ENCODE measurements at regions not wholly inside any gene's neighbourhood (a gene's known extent, or its start where the extent isn't known, plus 50 kb on each side); places are given as distances from the start of the nearest gene placed in this dataset.
"Not testable (repeated sequence)": the region's sequence is repeated elsewhere in the genome, so short reads cannot be mapped to it uniquely, and the experiment has no call there.

- DNase-seq (ENCODE audit: low read depth in 2 of 2), result no peak
Observed at GRCh38 chr2:8252997-8253694, 428.7 kb upstream of the ID2 start.

DNA sequence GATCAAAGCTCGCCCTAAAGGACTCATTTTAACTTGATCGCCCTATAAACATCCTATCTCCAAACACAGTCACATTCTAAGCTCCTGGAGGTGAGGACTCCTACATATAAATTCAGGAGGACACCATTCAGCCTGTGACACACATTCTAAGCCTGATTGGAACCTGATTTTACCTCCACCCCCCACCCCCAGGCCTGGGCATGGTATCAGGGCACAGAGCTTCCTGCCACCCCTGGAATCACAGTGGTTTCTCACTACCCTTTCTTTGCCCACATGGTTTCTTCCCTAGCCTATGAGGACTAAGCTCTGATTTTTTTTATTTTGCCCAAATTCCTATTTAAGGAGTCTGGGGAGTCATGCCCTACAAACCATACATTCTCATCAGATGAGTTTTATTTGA is 428.1 kb upstream of the ID2 start:
- no peak for DNase-seq (ENCODE audit: low read depth in 2 of 2)

GRCh38 chr2:8254214-8254613 is 427.6 kb upstream of the ID2 start:
- DNase-seq (ENCODE audit: low read depth in 2 of 2), result not testable (repeated sequence)

DNA sequence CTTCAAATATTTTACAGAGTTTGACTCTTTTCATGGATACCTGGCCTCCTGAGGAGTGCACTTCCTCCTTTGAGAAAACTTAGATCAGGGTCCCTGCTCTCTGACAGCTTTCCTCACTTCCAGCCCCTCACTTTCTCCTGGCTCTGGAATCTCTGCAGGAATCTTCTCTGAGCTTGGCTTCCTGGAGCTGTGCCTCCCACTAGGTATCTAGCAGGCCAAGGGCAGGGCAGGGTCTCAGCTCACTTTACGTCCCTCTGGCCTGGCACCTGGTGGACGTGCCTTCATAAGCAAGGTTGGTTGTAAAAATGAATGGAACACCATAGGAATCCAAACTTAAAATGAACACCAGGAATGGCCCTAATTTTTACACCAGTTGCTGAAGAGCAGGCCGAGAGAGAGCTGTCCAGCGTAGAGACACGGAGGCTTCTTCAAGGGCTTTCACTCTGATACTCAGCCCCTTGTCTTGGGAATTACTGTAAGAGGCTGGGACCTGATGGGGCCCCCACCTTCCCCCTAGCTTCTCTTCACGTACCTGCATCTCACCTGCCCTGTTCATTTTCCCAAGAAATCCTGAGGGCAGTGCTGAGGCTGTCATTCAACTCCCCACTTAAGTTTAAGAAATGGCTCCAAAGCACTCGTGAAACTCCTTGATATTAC is 426.9 kb upstream of the ID2 start:
- DNase-seq (ENCODE audit: low read depth in 2 of 2), result no peak

DNA sequence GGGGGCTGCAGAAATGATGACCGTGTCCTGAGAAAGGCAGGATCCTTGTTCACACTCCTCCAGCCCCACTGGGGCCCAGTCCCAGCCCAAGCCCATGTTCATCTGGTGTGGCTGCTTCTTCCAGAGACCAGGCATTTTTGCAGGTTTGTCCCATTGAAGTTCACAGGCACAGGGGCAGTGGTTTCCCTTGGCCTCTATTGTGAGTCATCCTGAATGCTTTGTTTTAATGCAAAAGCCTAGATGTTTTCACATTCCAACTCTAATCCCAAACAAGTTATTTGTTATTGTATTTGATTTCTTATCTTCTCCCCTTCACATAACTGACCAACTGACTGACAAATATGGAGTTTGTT is 426.4 kb upstream of the ID2 start:
- DNase-seq (ENCODE audit: low read depth in 2 of 2), result no peak

- no peak for DNase-seq (ENCODE audit: low read depth in 2 of 2)
Observed at GRCh38 chr2:8256905-8257304, 425.0 kb upstream of the ID2 start.

- no peak for DNase-seq (ENCODE audit: low read depth in 2 of 2)
Observed at GRCh38 chr2:8257502-8257901, 424.4 kb upstream of the ID2 start.

DNA sequence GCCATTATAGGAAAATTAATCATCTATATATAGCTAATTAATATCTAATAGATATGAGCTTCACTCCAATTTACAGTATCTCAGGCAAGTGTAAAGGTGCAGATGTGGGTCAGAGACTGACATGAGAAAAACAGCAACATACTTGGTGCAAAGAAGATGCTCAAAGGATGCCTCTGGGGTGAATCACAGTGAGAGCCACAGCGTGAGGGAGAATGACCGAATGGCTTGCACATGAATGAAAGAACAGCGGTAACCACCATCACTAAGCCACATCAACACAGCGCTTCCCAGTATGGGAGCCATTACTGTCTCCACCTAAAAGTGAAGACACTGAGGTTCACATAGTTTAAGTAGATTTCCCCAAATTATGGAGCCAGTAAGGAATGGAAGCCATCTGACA is 423.4 kb upstream of the ID2 start:
- DNase-seq (ENCODE audit: low read depth in 2 of 2), result no peak

DNA sequence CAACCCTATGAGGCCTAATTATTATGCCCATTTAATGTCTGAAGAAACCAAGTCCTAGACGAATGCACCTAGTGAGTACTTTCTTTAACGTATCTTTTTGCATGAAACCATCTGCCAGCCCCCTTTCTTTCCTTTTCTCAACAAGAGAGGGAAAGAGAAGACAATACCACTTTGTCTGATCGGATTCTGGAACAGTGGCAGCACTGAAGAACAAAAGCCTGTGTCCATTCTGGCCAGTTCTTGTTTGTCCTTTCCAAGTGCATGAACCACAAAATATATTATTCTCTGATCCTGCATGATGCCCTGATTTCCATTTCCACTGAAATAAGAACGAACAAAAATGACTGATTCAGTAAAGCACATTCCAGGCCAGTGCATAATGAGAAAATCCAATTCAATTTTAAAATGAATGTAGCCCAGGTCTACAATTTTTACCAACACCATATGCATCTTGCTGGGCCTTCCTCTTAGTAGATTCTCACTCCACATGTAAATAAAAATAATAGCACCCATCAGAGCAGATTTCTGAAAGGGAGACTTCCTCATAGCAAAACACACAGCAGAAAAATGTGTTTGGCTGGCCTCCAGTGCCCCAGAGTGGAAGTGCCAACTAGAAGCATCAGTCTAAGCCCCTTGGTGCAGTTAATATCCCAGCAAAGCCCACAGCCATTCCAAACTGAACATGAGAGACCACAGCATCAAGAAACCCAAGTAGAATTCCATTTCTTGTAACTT is 422.6 kb upstream of the ID2 start:
- DNase-seq (ENCODE audit: low read depth in 2 of 2), result no peak

- DNase-seq (ENCODE audit: low read depth in 2 of 2), result no peak
Observed at GRCh38 chr2:8259841-8260178, 422.0 kb upstream of the ID2 start.

- no peak for DNase-seq (ENCODE audit: low read depth in 2 of 2)
Observed at GRCh38 chr2:8260213-8260612, 421.6 kb upstream of the ID2 start.

DNA sequence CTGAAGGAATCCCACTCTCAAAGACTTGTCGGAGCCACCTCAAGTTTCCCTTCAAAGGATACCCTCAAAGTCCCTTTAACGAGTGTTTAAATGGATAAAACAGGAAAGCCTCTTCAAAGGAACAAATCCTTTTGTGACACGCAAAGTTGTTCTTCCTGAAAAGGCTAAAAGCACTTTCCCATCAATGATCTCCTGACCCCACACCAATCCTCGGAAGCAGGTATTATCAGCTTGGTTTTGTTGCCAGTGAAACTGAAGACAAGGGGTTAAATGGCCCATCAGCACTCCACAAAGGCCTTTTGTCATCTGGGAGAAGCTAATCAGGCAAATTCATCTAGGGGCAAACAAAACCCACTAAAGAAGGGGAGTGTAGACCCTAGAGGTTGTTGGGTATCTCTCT is 418.0 kb upstream of the ID2 start:
- no peak for DNase-seq (ENCODE audit: low read depth in 2 of 2)

DNA sequence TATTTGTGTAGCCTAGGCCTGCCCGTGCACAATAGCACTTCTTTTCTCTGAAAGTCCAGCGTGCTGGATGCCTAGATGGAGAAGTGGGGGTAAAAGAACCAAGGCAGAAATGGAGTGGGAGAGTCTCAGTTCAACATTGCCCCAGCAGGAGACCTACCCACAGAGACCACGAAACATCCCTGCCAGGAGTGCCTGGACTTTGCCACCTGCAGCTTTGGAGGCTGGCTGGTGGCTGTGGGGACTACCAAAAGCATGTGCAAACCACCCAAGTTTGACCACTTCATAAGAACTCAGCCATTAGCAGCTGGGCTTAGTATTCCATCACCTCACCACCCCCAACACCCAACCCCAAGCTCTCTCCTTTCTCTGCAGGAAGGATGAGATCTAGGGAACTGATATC is 416.9 kb upstream of the ID2 start:
- DNase-seq (ENCODE audit: low read depth in 2 of 2), result no peak

DNA sequence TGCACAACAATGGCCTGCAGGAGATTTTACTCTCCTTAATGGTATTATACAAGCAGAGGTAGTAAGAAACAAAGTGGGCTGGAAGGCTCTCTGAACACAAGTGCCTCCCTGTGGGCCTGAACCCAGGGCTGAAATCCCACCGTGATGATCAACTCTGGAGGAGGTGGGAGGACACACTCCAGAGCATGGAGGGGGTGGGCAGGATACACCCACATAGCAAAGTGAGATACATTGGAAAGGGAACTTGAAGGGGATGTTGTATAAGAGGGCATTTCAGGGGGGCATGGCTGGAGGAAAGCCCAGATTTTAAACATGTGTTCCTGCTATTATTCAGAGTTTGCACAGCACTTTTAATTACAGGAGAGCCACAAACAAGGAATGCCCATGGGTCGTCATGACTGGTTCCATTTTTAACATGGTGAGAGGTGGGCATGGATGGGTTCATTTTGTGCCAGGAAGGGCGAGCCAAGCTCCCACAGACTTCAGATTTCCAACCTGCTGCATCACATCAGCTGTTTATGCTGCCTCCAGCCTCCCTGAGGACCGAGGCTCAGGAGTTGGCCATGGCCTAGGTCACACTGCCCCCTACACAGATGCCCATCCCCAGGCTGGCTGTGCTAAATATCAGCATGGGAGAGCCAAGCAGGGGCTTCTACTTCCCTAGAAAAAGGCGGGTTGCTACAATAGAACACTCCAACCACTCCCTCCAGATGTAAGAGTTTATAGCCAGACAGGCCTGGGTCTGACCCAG is 416.2 kb upstream of the ID2 start:
- DNase-seq (ENCODE audit: low read depth in 2 of 2), result no peak

DNA sequence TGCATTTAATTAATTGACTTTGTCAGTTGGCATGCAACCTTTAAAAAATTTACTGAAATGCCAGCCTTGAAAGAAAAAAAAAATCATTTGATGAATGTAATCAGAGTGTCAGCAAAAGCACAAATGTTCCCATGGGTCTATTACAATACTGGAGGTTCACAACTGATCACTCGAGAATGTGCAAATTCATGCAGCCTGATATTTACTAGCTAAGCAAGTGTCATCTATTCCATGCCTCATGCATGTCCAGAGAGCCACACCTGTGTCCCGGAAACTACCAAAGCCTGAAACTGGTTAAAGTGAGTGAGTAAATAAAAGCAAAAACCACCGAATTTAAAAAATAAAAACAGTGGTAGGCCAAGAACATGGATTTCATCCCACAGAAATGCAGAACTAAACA is 415.3 kb upstream of the ID2 start:
- no peak for DNase-seq (ENCODE audit: low read depth in 2 of 2)

- no peak for DNase-seq (ENCODE audit: low read depth in 2 of 2)
Observed at GRCh38 chr2:8267048-8267447, 414.8 kb upstream of the ID2 start.

- no peak for DNase-seq (ENCODE audit: low read depth in 2 of 2)
Observed at GRCh38 chr2:8267721-8268120, 414.1 kb upstream of the ID2 start.

DNA sequence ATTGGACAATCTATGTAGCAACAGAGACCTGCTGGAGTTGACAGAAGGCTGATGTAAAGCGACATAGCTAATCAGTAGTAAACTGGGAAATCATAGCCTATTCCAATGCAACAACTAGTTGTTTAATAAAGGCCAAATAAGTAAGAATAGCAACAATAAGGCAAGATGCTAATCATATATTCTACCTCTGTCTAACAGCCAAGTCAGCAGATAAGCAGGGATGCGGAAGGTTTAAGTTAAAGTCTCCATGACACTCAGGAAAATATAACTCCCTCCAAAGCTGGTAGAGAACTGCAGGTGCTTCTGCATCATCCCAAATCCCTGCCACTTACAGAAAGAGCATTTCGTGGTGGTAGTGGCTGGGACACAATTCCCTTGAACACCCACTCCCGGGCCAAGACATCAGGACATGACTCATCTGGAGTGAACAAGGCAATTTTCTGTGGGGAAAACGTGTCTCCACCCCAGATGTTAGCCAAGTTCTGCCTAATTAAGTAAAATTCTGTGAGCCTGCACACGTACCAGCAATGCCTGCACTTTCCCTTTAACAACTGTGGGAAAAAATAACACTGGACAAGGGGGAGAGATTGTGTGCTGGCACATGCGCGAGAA is 413.6 kb upstream of the ID2 start:
- no peak for DNase-seq (ENCODE audit: low read depth in 2 of 2)

DNA sequence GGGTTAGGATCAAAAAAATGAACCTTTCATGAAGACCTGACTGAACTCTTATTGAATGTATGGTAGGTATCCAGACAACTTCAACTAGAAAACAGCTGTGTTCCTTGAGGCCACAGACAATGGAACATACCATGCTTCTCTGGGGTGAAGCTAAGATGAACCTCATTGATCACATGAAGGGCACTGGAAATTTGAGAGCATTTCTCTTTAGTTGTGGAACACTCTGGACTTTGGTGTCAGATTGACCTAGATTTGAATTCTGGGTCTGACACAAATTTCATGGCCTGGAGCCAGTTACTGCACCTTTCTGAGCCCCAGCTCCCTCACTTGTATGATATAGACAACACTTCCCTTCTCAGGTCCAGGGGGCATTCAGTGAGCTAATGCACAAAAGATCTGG is 411.2 kb upstream of the ID2 start:
- no peak for DNase-seq (ENCODE audit: low read depth in 2 of 2)

GRCh38 chr2:8271461-8271860 is 410.4 kb upstream of the ID2 start:
- DNase-seq (ENCODE audit: low read depth in 2 of 2), result no peak

GRCh38 chr2:8276026-8276425 is 405.8 kb upstream of the ID2 start:
- no peak for DNase-seq (ENCODE audit: low read depth in 2 of 2)

- no peak for DNase-seq (ENCODE audit: low read depth in 2 of 2)
Observed at GRCh38 chr2:8277921-8278571, 403.8 kb upstream of the ID2 start.

All from activated CD8-positive, alpha-beta memory T cell treated with anti-CD3 and anti-CD28 coated beads for 4 hours (primary cell).